ENCODE measurements at regions not wholly inside any gene's neighbourhood (a gene's known extent, or its start where the extent isn't known, plus 50 kb on each side); places are given as distances from the start of the nearest gene placed in this dataset.

DNA sequence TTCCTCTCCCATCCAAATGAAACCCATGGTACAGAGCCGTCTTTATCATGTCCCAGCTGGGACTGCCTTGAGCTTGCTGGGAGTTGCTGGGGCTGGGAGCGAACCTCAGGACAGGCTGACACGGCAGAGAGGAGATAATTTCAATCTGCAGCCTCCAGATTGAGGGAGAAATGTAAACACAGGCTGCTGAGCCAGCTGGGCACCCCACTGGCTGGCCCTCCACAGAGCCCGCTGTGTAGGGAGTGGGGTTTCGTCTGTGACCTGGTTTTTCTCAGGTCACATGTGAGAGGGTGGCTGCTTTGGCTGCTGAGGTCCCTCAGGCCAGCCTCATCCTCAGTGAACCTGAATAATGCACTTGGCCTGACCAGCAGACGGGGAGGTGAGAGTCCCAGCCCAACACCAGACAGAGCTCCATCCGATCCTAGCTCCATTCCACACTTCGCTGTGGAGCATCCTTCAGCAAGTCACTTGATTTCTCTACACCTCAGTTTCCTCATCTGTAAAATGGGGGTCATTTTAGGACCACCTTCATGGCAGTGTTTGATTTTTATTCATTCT lies 121.6 kb upstream of the MRPS22 start:
- POLR2A ChIA-PET = no interaction called here
- no peak for DNase-seq (ENCODE audit: low read depth, low spot score)

GRCh38 chr3:139225548-139225947 lies 118.3 kb upstream of the MRPS22 start:
- no peak for TF ChIP-seq CTCF (IDR thresholded peaks at IDR 0.05; ENCODE audit: insufficient read depth, low read length, missing control alignments)
- ChIA-PET CTCF (interaction anchor here (1.2 kb wide), 1 partner anchor 94 kb away, joined by 3 read pairs; no protein-coding TSS in a partner anchor), POLR2A (no interaction called here)
- no peak overlapping the region for H3K4me3 ChIP-seq (ENCODE audit: low read depth, low read length)
- DNase-seq (ENCODE audit: low read depth, low spot score) = no peak

More for the DNA sequence above, 121.6 kb upstream of the MRPS22 start:
- no peak overlapping the region for H3K4me3 ChIP-seq (ENCODE audit: low read depth, low read length)
- CTCF ChIA-PET = interaction anchor here (1.3 to 1.4 kb wide), 2 partner anchors 19 to 110 kb away, joined by 3 to 4 read pairs; no protein-coding TSS in a partner anchor
- TF ChIP-seq CTCF (IDR thresholded peaks at IDR 0.05; ENCODE audit: insufficient read depth, low read length, missing control alignments) = no peak

DNA sequence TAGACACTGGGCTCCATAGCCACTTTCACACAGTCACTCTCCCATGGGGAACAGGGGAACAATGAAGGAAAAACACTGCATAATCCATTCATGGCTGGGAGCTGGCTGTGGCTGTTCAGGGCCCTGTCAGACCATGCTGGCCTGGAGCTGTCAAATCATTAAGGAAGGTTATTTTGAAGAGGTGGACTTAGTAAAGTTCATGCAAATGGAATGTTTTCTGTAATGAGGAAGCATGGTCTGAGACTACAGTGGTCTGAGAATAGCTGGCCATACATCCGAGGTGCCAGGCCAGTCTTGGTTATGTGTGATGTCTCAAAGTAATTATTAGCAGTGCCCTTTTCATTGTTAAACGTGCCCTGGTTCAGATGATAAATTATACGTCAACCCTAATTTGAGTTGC lies 117.1 kb upstream of the MRPS22 start:
- POLR2A ChIA-PET = no interaction called here
- TF ChIP-seq CTCF (IDR thresholded peaks at IDR 0.05; ENCODE audit: insufficient read depth, low read length, missing control alignments) = no peak
- H3K4me3 ChIP-seq (ENCODE audit: low read depth, low read length) = no peak overlapping the region
- CTCF ChIA-PET = interaction anchor here (1.1 kb wide), 1 partner anchor 115 kb away, joined by 5 read pairs; no protein-coding TSS in a partner anchor
- no peak for DNase-seq (ENCODE audit: low read depth, low spot score)

DNA sequence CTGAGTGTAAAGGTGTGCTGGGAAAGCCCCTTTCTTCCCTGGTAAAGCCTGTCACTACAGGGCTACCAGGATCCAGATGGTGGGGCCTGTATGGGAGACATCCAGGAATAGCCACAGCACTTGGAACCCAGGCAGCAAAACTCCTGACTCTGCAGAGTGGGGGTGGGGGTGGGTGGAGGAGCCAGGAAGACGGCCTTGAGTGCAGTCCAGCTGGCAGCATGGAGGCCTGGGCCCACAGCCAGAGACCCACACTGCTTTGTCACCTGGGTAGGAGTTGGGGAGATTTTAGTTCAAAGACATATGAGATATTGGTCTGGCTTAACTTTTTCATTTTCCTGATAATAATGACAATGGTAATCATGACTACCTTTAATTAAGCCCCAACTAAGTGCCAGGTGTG lies 116.7 kb upstream of the MRPS22 start:
- no peak overlapping the region for H3K4me3 ChIP-seq (ENCODE audit: low read depth, low read length)
- no peak for DNase-seq (ENCODE audit: low read depth, low spot score)
- ChIA-PET CTCF (interaction anchor here (1.1 kb wide), 1 partner anchor 115 kb away, joined by 5 read pairs; no protein-coding TSS in a partner anchor), POLR2A (no interaction called here)
- no peak for TF ChIP-seq CTCF (IDR thresholded peaks at IDR 0.05; ENCODE audit: insufficient read depth, low read length, missing control alignments)

- no peak overlapping the region for H3K4me3 ChIP-seq (ENCODE audit: low read depth, low read length)
- no peak for TF ChIP-seq CTCF (IDR thresholded peaks at IDR 0.05; ENCODE audit: insufficient read depth, low read length, missing control alignments)
- DNase-seq (ENCODE audit: low read depth, low spot score) = no peak
- ChIA-PET CTCF (no interaction called here), POLR2A (no interaction called here)
These were observed 116.0 kb upstream of the MRPS22 start for GRCh38 chr3:139227827-139228226.

- POLR2A ChIA-PET = no interaction called here
- CTCF ChIA-PET = interaction anchor here (1.0 kb wide), 2 partner anchors 10 to 24 kb away, joined by 3 read pairs; no protein-coding TSS in a partner anchor
- no peak for TF ChIP-seq CTCF (IDR thresholded peaks at IDR 0.05; ENCODE audit: insufficient read depth, low read length, missing control alignments)
These were observed 113.4 kb upstream of the MRPS22 start for GRCh38 chr3:139230391-139230790.

More at GRCh38 chr3:139230391-139230790, 113.4 kb upstream of the MRPS22 start:
- H3K4me3 ChIP-seq (ENCODE audit: low read depth, low read length) = no peak overlapping the region
- no peak for DNase-seq (ENCODE audit: low read depth, low spot score)
